MM.1S (cell line): ENCODE measurements at regions not wholly inside any gene's neighbourhood (a gene's known extent, or its start where the extent isn't known, plus 50 kb on each side); places are given as distances from the start of the nearest gene placed in this dataset.

ENCODE experiments used
- DNase-seq: peaks from one replicate; pipeline ENCODE4 v3.0.0-alpha.2; 2015
- H2AFZ ChIP-seq: fragments of 300-600 bp; sonication (generic); 2 replicates; pipeline ENCODE4 v1.6.0; 2016; ENCODE audit warnings: antibody characterized with exemption, low read length
- H3F3A ChIP-seq: fragments of 300-600 bp; sonication (generic); 2 replicates; pipeline ENCODE4 v1.6.1; 2016; ENCODE audit warnings: mild to moderate bottlenecking, antibody characterized with exemption, low read length, moderate library complexity, mixed read lengths; ENCODE audit not compliant: insufficient read depth
- H3K27ac ChIP-seq: fragments of 300-600 bp; sonication (generic); 2 replicates; pipeline ENCODE4 v1.5.1; 2016; ENCODE audit warnings: mild to moderate bottlenecking, low read length
- H3K27me3 ChIP-seq: fragments of 300-600 bp; sonication (generic); replicated peaks from 2 replicates; pipeline ENCODE4 v1.6.0; 2016; ENCODE audit warnings: low read length; ENCODE audit not compliant: insufficient read depth
- H3K36me3 ChIP-seq: fragments of 300-600 bp; sonication (generic); replicated peaks from 2 replicates; pipeline ENCODE4 v1.6.1; 2016; ENCODE audit warnings: mild to moderate bottlenecking, low read length, mixed read lengths; ENCODE audit not compliant: insufficient read depth
- H3K4me1 ChIP-seq: fragments of 300-600 bp; sonication (generic); 2 replicates; pipeline ENCODE4 v1.6.1; 2016; ENCODE audit warnings: low read length, mixed read lengths
- H3K4me2 ChIP-seq: fragments of 300-600 bp; sonication (generic); 2 replicates; pipeline ENCODE4 v1.6.0; 2016; ENCODE audit warnings: low read depth, low read length
- H3K4me3 ChIP-seq: fragments of 300-600 bp; sonication (generic); 2 replicates; pipeline ENCODE4 v1.5.1; 2016; ENCODE audit warnings: low read length, mixed read lengths
- H3K79me2 ChIP-seq: fragments of 300-600 bp; sonication (generic); 2 replicates; pipeline ENCODE4 v1.6.1; 2016; ENCODE audit warnings: mixed run types, low read length, mixed read lengths
- H3K9ac ChIP-seq: fragments of 300-600 bp; sonication (generic); 2 replicates; pipeline ENCODE4 v1.6.1; 2016; ENCODE audit warnings: low read length, mixed read lengths
- H3K9me2 ChIP-seq: fragments of 300-600 bp; sonication (generic); replicated peaks from 2 replicates; pipeline ENCODE4 v1.6.1; 2016; ENCODE audit warnings: mild to moderate bottlenecking, low read length, mixed read lengths; ENCODE audit not compliant: insufficient read depth
- H3K9me3 ChIP-seq: fragments of 300-600 bp; sonication (generic); replicated peaks from 2 replicates; pipeline ENCODE4 v1.6.1; 2016; ENCODE audit warnings: mild to moderate bottlenecking, low read length, mixed read lengths; ENCODE audit not compliant: insufficient read depth
- H4K20me1 ChIP-seq: fragments of 300-600 bp; sonication (generic); 2 replicates; pipeline ENCODE4 v1.6.1; 2016; ENCODE audit warnings: mild to moderate bottlenecking, low read length, moderate library complexity, mixed read lengths; ENCODE audit not compliant: insufficient read depth
- EZH2 ChIP-seq: fragments of 300-600 bp; sonication (generic); optimal IDR thresholded peaks from 2 replicates; pipeline ENCODE3; 2017; ENCODE audit warnings: low read depth, mild to moderate bottlenecking, antibody characterized with exemption, low read length, mixed read lengths
- EZH2phosphoT487 ChIP-seq: fragments of 300-600 bp; sonication (generic); IDR thresholded peaks from 2 replicates; pipeline ENCODE4 v1.6.1; 2018; ENCODE audit warnings: antibody characterized with exemption, low read length
- TF ChIP-seq, protein P1 (sequence below): fragments of 300-600 bp; sonication (generic); IDR thresholded peaks from 2 replicates; pipeline ENCODE4 v1.5.1; 2016; ENCODE audit warnings: antibody characterized with exemption, low read length, mixed read lengths

DNA sequence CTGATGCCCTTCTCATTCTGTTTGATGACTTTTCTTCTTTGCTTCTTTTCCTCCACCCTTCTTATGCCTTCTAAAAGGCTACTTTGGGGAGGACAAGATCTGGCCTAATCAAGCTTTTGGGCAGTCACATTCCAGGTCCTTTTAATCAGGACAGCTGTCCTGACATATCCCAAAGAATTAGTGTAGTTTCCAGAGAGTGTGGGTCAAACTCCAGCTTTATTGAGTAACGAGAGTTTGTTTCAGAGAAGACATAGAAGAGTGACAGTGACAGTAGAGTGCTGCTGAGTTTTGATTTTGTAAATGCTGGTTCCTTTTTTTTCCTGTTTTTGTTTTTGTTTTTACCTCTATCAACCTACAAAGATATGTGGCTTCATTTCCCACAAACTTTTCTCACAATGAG, 158.4 kb upstream of the SESN3 start:
- Histone ChIP-seq H3K4me1 (no peaks in the 10 kb centered on the region), H3K79me2 (no peaks in the 10 kb centered on the region), H3K9me3 (no peaks in the 10 kb centered on the region), H3K4me2 (no peak overlapping the region), H3K27me3 (no peaks in the 10 kb centered on the region), H3K9me2 (no peaks in the 10 kb centered on the region), H2AFZ (no peak overlapping the region), H3K4me3 (no peak overlapping the region), H3K36me3 (no peaks in the 10 kb centered on the region), H3F3A (no peaks in the 10 kb centered on the region), H4K20me1 (no peaks in the 10 kb centered on the region), H3K27ac (no peak overlapping the region), H3K9ac (no peak overlapping the region)
- TF ChIP-seq EZH2phosphoT487, result no peak
- no peak for TF ChIP-seq EZH2
- TF ChIP-seq, protein P1, sequence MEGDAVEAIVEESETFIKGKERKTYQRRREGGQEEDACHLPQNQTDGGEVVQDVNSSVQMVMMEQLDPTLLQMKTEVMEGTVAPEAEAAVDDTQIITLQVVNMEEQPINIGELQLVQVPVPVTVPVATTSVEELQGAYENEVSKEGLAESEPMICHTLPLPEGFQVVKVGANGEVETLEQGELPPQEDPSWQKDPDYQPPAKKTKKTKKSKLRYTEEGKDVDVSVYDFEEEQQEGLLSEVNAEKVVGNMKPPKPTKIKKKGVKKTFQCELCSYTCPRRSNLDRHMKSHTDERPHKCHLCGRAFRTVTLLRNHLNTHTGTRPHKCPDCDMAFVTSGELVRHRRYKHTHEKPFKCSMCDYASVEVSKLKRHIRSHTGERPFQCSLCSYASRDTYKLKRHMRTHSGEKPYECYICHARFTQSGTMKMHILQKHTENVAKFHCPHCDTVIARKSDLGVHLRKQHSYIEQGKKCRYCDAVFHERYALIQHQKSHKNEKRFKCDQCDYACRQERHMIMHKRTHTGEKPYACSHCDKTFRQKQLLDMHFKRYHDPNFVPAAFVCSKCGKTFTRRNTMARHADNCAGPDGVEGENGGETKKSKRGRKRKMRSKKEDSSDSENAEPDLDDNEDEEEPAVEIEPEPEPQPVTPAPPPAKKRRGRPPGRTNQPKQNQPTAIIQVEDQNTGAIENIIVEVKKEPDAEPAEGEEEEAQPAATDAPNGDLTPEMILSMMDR, result no peak
- no peak for DNase-seq

DNA sequence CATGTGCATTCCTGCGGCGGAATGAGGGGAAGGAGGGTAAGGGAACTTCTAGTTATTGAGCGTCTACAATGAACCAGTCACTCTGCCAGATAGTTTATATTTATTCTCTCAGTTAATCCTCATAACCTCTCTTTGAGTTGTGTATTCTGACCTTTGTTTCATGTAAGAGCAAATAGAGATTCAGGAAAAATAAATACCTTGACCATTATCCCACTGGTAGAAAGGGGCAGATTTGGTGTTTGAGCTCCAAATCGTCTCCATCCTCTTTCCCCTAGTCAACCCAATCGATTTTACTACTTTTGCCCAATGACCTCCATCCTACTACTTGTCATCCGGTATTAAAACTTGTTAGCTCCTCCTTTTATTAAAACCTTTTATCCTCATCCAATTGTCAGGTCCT, 157.1 kb upstream of the SESN3 start:
- Histone ChIP-seq H3K9ac (no peak overlapping the region), H3F3A (no peaks in the 10 kb centered on the region), H2AFZ (no peak overlapping the region), H3K4me3 (no peak overlapping the region), H3K4me2 (no peak overlapping the region), H3K4me1 (no peaks in the 10 kb centered on the region), H3K36me3 (no peaks in the 10 kb centered on the region), H3K9me2 (no peaks in the 10 kb centered on the region), H4K20me1 (no peaks in the 10 kb centered on the region), H3K79me2 (no peaks in the 10 kb centered on the region), H3K27ac (no peak overlapping the region), H3K9me3 (no peaks in the 10 kb centered on the region), H3K27me3 (no peaks in the 10 kb centered on the region)
- DNase-seq, result no peak
- TF ChIP-seq EZH2phosphoT487 (no peak), EZH2 (no peak)
- TF ChIP-seq, protein P1, result no peak

DNA sequence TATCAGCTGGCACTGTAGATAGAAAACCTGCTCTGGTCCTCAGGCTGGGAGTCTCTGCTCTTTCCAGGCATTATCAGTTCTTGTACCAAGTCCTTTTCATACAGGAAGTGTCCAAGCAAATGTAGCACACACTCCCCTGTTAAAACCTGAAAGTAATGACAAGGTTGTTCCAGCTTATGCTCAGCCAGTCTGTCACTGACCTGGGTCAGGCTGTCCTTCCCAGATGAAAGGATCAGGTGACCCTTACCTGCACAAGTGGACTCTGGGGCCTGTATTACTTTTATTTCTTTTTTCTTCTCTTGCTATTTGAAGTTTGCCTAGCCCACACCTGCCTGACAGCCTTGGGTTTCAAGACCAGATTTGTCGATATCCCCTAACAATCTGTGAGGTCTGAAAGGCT, 156.3 kb upstream of the SESN3 start:
- no peak overlapping the region for H3K4me2 ChIP-seq
- no peaks in the 10 kb centered on the region for H3K79me2 ChIP-seq
- DNase-seq, result no peak
- no peaks in the 10 kb centered on the region for H3K9me3 ChIP-seq
- no peaks in the 10 kb centered on the region for H3K27me3 ChIP-seq
- TF ChIP-seq EZH2 (no peak), EZH2phosphoT487 (no peak)
- TF ChIP-seq, protein P1, result no peak
- no peaks in the 10 kb centered on the region for H3F3A ChIP-seq
- no peak overlapping the region for H3K4me3 ChIP-seq
- no peaks in the 10 kb centered on the region for H3K36me3 ChIP-seq
- H3K9me2 ChIP-seq, result no peaks in the 10 kb centered on the region
- H3K4me1 ChIP-seq, result no peaks in the 10 kb centered on the region
- H3K9ac ChIP-seq, result no peak overlapping the region
- no peak overlapping the region for H2AFZ ChIP-seq
- H4K20me1 ChIP-seq, result no peaks in the 10 kb centered on the region
- no peak overlapping the region for H3K27ac ChIP-seq
